Hepatocyte (in vitro differentiated cells): ENCODE measurements at regions not wholly inside any gene's neighbourhood (a gene's known extent, or its start where the extent isn't known, plus 50 kb on each side); places are given as distances from the start of the nearest gene placed in this dataset.

Experiments used
- DNase-seq: peaks from one replicate; pipeline ENCODE4 v3.0.0-alpha.2; 2016; ENCODE audit warnings: low spot score
- H2AFZ ChIP-seq: fragments of 200-600 bp; sonication (generic); 2 replicates; pipeline ENCODE4 v1.6.0; 2016; ENCODE audit warnings: antibody characterized with exemption, mild to moderate bottlenecking
- H3K27ac ChIP-seq: fragments of 200-600 bp; sonication (generic); 2 replicates; pipeline ENCODE4 v1.5.1; 2016; ENCODE audit warnings: mild to moderate bottlenecking
- H3K27me3 ChIP-seq: fragments of 200-600 bp; sonication (generic); 2 replicates; pipeline ENCODE4 v1.6.1; 2016
- H3K36me3 ChIP-seq: fragments of 200-600 bp; sonication (generic); replicated peaks from 2 replicates; pipeline ENCODE4 v1.5.1; 2016; ENCODE audit warnings: low read depth; ENCODE audit not compliant: insufficient read depth
- H3K4me1 ChIP-seq: fragments of 200-600 bp; sonication (generic); 2 replicates; pipeline ENCODE4 v1.5.1; 2016; ENCODE audit warnings: mild to moderate bottlenecking, moderate library complexity; ENCODE audit not compliant: insufficient read depth
- H3K4me2 ChIP-seq: fragments of 200-600 bp; sonication (generic); 2 replicates; pipeline ENCODE4 v1.6.0; 2016
- H3K4me3 ChIP-seq: fragments of 200-600 bp; sonication (generic); 2 replicates; pipeline ENCODE4 v1.5.1; 2016; ENCODE audit warnings: mild to moderate bottlenecking
- H3K79me2 ChIP-seq: fragments of 200-600 bp; sonication (generic); 2 replicates; pipeline ENCODE4 v1.6.0; 2017; ENCODE audit warnings: mild to moderate bottlenecking
- H3K9me2 ChIP-seq: fragments of 200-600 bp; sonication (generic); replicated peaks from 2 replicates; pipeline ENCODE4 v1.6.0; 2017; ENCODE audit warnings: mild to moderate bottlenecking; ENCODE audit not compliant: insufficient read depth
- H3K9me3 ChIP-seq: fragments of 200-600 bp; sonication (generic); 2 replicates; pipeline ENCODE4 v1.5.1; 2016; ENCODE audit warnings: low read depth, mild to moderate bottlenecking
- H4K20me1 ChIP-seq: fragments of 200-600 bp; sonication (generic); 2 replicates; pipeline ENCODE4 v1.6.0; 2016; ENCODE audit warnings: mild to moderate bottlenecking; ENCODE audit not compliant: insufficient read depth, poor library complexity, severe bottlenecking
- CTCF ChIP-seq: fragments of 200-600 bp; sonication (generic); IDR thresholded peaks from 2 replicates; pipeline ENCODE4 v1.5.1; 2016; ENCODE audit warnings: antibody characterized with exemption, mild to moderate bottlenecking; ENCODE audit not compliant: poor library complexity
- EZH2 ChIP-seq: fragments of 200-600 bp; sonication (generic); IDR thresholded peaks from 2 replicates; pipeline ENCODE4 v1.6.1; 2016; ENCODE audit warnings: antibody characterized with exemption, mild to moderate bottlenecking, borderline replicate concordance
- EZH2phosphoT487 ChIP-seq: fragments of 200-600 bp; sonication (generic); IDR thresholded peaks from one replicate; pipeline ENCODE4 v1.6.1; 2018; ENCODE audit warnings: antibody characterized with exemption, mild to moderate bottlenecking, low read depth, moderate library complexity; ENCODE audit not compliant: unreplicated experiment, severe bottlenecking
- WGBS: methylation state at CpG from one replicate; pipeline ENCODE4 v1.1.6; 2016; ENCODE audit warnings: low lambda C conversion rate; ENCODE audit errors: missing lambda C conversion rate; 5-methylcytosine and 5-hydroxymethylcytosine counted together

- Histone ChIP-seq H4K20me1 (no peaks in the 10 kb centered on the region), H3K9me3 (no peaks in the 10 kb centered on the region), H3K4me2 (peak overlapping the region; percentile 74), H3K4me1 (peaks cover 8% of the 10 kb centered on the region), H3K27me3 (no peaks in the 10 kb centered on the region), H3K4me3 (peak overlapping the region; percentile 21), H3K36me3 (no peaks in the 10 kb centered on the region), H3K79me2 (no peaks in the 10 kb centered on the region), H3K27ac (peak overlapping the region; percentile 94), H3K9me2 (no peaks in the 10 kb centered on the region), H2AFZ (no peak overlapping the region)
- TF ChIP-seq CTCF (peak; percentile 8), EZH2phosphoT487 (no peak)
- peak; percentile 46 for DNase-seq
- 51% methylated on average over 5 of the region's 5 CpGs for WGBS
Observed at GRCh38 chr4:22238742-22239141, 277.1 kb downstream of the ADGRA3 start.

- Histone ChIP-seq H3K36me3 (no peaks in the 10 kb centered on the region), H3K4me3 (peak overlapping the region; percentile 21), H3K9me3 (no peaks in the 10 kb centered on the region), H2AFZ (peak overlapping the region; percentile 46), H3K79me2 (no peaks in the 10 kb centered on the region), H3K9me2 (no peaks in the 10 kb centered on the region), H4K20me1 (no peaks in the 10 kb centered on the region), H3K27me3 (no peaks in the 10 kb centered on the region), H3K27ac (peak overlapping the region; percentile 94), H3K4me1 (peaks cover 8% of the 10 kb centered on the region), H3K4me2 (peak overlapping the region; percentile 74)
- WGBS = 49% methylated on average over 10 of the region's 10 CpGs
- DNase-seq = peak; percentile 68
- TF ChIP-seq CTCF (no peak), EZH2 (no peak), EZH2phosphoT487 (no peak)
Observed at GRCh38 chr4:22237846-22238494, 277.9 kb downstream of the ADGRA3 start.

GRCh38 chr4:22237155-22237751, 278.6 kb downstream of the ADGRA3 start:
- H4K20me1 ChIP-seq = no peaks in the 10 kb centered on the region
- no peak overlapping the region for H3K4me3 ChIP-seq
- no peaks in the 10 kb centered on the region for H3K9me3 ChIP-seq
- no peaks in the 10 kb centered on the region for H3K9me2 ChIP-seq
- peaks cover 8% of the 10 kb centered on the region for H3K4me1 ChIP-seq
- peak; percentile 69 for DNase-seq
- H3K4me2 ChIP-seq = peak overlapping the region; percentile 74
- H3K36me3 ChIP-seq = no peaks in the 10 kb centered on the region
- H3K79me2 ChIP-seq = no peaks in the 10 kb centered on the region
- peak overlapping the region; percentile 46 for H2AFZ ChIP-seq
- TF ChIP-seq EZH2 (no peak), EZH2phosphoT487 (no peak), CTCF (peak; percentile 50)
- peak overlapping the region; percentile 94 for H3K27ac ChIP-seq
- H3K27me3 ChIP-seq = no peaks in the 10 kb centered on the region
- 35% methylated on average over 4 of the region's 4 CpGs for WGBS
